HepG2 (cell line): ENCODE measurements at regions not wholly inside any gene's neighbourhood (a gene's known extent, or its start where the extent isn't known, plus 50 kb on each side); places are given as distances from the start of the nearest gene placed in this dataset.

Experiments
- AHDC1 ChIP-seq: sonication (generic); formaldehyde crosslinking; IDR thresholded peaks from 2 replicates; pipeline ENCODE4 v1.5.1; 2020; ENCODE audit warnings: mild to moderate bottlenecking, missing genetic modification reagents, borderline replicate concordance
- ATAD3A ChIP-seq: sonication (generic); formaldehyde crosslinking; IDR thresholded peaks from 2 replicates; pipeline ENCODE4 v1.4.0; 2020; ENCODE audit warnings: missing genetic modification reagents
- CHD4 ChIP-seq: fragments of 200-600 bp; sonication (generic); IDR thresholded peaks from 2 replicates; pipeline ENCODE4 v1.7.0; 2017; ENCODE audit warnings: mild to moderate bottlenecking, low read length, borderline replicate concordance
- HDAC2 ChIP-seq: sonication (generic); formaldehyde crosslinking; IDR thresholded peaks from 2 replicates; pipeline ENCODE4 v1.4.0; 2020; ENCODE audit warnings: missing genetic modification reagents
- KLF15 ChIP-seq: sonication (generic); formaldehyde crosslinking; IDR thresholded peaks from 2 replicates; pipeline ENCODE4 v1.8.1; 2023; ENCODE audit warnings: borderline replicate concordance, mild to moderate bottlenecking, inconsistent platforms, missing genetic modification reagents, mixed read lengths
- KLF9 ChIP-seq: IDR thresholded peaks from 2 replicates; pipeline ENCODE4 v1.6.1; 2016; ENCODE audit warnings: low read depth
- MED1 ChIP-seq: sonication (generic); formaldehyde crosslinking; IDR thresholded peaks from 2 replicates; pipeline ENCODE4 v1.4.0; 2020; ENCODE audit warnings: missing genetic modification reagents
- MLLT10 ChIP-seq: sonication (generic); formaldehyde crosslinking; IDR thresholded peaks from 2 replicates; pipeline ENCODE4 v1.4.0; 2020; ENCODE audit warnings: missing genetic modification reagents
- PHF21A ChIP-seq: sonication (generic); formaldehyde crosslinking; IDR thresholded peaks from 2 replicates; pipeline ENCODE4 v1.5.0; 2020; ENCODE audit warnings: mild to moderate bottlenecking, missing genetic modification reagents
- SKI ChIP-seq: fragments of 450-650 bp; IDR thresholded peaks from one replicate; pipeline ENCODE4 v1.6.1; 2018; ENCODE audit warnings: mild to moderate bottlenecking; ENCODE audit not compliant: partially characterized antibody
- SSRP1 ChIP-seq: IDR thresholded peaks from 2 replicates; pipeline ENCODE4 v1.6.1; 2016; ENCODE audit warnings: control low read depth
- ZBTB38 ChIP-seq: sonication (generic); formaldehyde crosslinking; IDR thresholded peaks from 2 replicates; pipeline ENCODE4 v1.5.1; 2020; ENCODE audit warnings: mild to moderate bottlenecking, missing genetic modification reagents
- ZFY ChIP-seq: sonication (generic); formaldehyde crosslinking; IDR thresholded peaks from 2 replicates; pipeline ENCODE4 v1.4.0; 2020; ENCODE audit warnings: missing genetic modification reagents
- ZNF12 ChIP-seq: sonication (generic); formaldehyde crosslinking; IDR thresholded peaks from 2 replicates; pipeline ENCODE4 v1.5.0; 2020; ENCODE audit warnings: missing genetic modification reagents
- ZNF407 ChIP-seq: sonication (generic); formaldehyde crosslinking; IDR thresholded peaks from one replicate; pipeline ENCODE4 v1.5.1; 2020; ENCODE audit warnings: mild to moderate bottlenecking, missing genetic modification reagents; ENCODE audit errors: not compliant biosample characterization
- ZSCAN12 ChIP-seq: sonication (generic); formaldehyde crosslinking; IDR thresholded peaks from 2 replicates; pipeline ENCODE4 v1.9.0; 2021; ENCODE audit warnings: mild to moderate bottlenecking, missing genetic modification reagents
- ZSCAN22 ChIP-seq: sonication (generic); formaldehyde crosslinking; IDR thresholded peaks from 2 replicates; pipeline ENCODE4 v1.4.0; 2020; ENCODE audit warnings: mild to moderate bottlenecking, missing genetic modification reagents

GRCh38 chr5:92969191-92969780 lies 611.7 kb downstream of the NR2F1-AS1 start (continued):
- TF ChIP-seq ZNF407 (CRISPR knock-in tag) (no peak), ATAD3A (CRISPR knock-in tag) (no peak), ZSCAN12 (CRISPR knock-in tag) (no peak), AHDC1 (no peak), MED1 (CRISPR knock-in tag) (peak; percentile 56; the same call in 1 of the 2 replicates), MLLT10 (CRISPR knock-in tag) (no peak), CHD4 (peak; percentile 37), KLF9 (CRISPR knock-in tag) (0 out of 2 replicates have a peak, but pooled peaks have one; percentile 6), KLF15 (CRISPR knock-in tag) (no peak), ZNF12 (CRISPR knock-in tag) (no peak), ZSCAN22 (CRISPR knock-in tag) (no peak), ZFY (CRISPR knock-in tag) (no peak; the same call in 1 of the 2 replicates), SSRP1 (CRISPR knock-in tag) (no peak), ZBTB38 (peak; percentile 56; the same call in 1 of the 2 replicates), PHF21A (CRISPR knock-in tag) (0 out of 2 replicates have a peak, but pooled peaks have one; percentile 56), HDAC2 (peak; percentile 42; the same call in 1 of the 2 replicates), SKI (no peak)
